ENCODE measurements at regions not wholly inside any gene's neighbourhood (a gene's known extent, or its start where the extent isn't known, plus 50 kb on each side); places are given as distances from the start of the nearest gene placed in this dataset.

DNA sequence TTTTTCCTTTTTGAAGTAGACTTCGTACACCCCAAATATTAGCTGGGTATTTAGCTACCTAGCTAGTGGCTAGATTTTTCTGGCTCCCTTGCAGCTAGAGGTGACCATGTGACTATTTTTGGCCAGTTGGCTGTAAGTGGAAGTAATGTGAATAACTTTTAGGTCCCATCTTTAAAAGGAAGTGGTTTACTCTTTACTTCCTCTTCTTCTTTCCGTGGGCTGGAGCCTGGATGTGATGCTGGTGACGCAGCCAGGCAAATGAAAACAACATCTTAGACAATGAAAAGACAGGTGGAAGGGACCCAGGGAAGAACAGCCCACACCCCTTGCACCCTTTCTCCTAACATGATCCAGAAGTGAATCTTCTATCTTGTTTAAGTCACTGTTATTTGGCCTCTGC lies 245.5 kb downstream of the ATP23 start:
- DNase-seq (ENCODE audit: low read depth, low spot score), result no peak

DNA sequence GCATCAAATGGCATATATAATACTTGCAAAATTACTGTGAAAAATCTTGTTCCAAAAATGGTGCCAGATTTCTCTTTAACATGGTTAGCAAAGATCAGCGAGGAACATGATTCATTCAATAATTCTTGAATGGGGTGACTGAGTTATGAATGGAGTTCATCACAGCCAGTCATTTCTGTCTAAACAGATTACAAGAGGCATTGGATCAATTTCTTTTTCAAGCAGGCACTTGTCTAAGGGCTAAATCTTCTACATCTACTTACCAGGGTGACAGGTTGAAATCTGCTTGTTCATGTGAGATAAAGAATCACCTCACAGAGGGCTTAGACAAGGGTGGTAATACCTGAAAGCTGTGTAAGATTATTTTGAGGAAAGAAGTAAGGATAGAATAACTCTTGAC lies 247.7 kb downstream of the ATP23 start:
- no peak for DNase-seq (ENCODE audit: low read depth, low spot score)

- DNase-seq (ENCODE audit: low read depth, low spot score), result no peak
Observed at GRCh38 chr12:58189893-58190292, 248.5 kb downstream of the ATP23 start.

DNA sequence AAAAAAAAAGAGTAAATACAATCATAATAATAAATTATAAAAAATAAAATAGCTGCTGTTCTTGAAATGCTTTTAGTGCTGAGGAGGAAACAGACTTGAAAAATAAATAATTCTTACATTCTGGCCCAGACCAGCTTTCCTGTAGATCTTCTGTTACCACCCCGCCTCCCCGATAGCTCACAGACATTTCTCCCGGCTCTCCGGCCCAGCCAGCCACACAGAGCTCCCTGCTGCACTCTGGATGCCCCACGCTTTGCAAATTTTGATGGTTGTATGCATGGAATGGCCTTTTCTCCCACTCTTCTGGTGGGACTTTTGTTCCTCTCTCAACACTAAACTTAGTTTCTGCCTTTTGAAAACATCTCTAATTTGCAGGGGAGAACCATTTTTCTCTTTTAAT lies 249.3 kb downstream of the ATP23 start:
- DNase-seq (ENCODE audit: low read depth, low spot score), result no peak

DNA sequence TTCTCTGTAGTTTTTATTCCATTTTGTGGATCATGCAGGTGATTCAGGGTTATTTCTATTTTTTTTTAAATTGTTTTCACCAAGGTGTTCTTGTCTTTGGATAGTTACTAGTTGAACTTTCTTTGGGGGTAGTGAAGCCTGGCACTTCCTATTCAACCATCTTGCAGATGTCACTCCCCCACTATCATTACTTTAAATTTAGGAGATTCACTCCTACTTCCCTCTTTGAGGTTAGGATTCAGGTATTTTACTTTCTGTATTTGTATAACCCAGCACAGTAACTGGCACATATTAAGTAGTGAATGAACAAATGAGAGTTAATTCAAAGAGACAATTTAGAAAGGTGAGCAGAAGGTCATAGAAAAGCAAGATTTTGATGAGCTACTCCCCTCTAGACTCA lies 255.6 kb downstream of the ATP23 start:
- no peak for DNase-seq (ENCODE audit: low read depth, low spot score)

GRCh38 chr12:58202933-58203718 lies 261.8 kb downstream of the ATP23 start:
- peak; percentile 56 for DNase-seq (ENCODE audit: low read depth, low spot score)

GRCh38 chr12:58204071-58204470 lies 262.7 kb downstream of the ATP23 start:
- peak; percentile 35 for DNase-seq (ENCODE audit: low read depth, low spot score)

DNA sequence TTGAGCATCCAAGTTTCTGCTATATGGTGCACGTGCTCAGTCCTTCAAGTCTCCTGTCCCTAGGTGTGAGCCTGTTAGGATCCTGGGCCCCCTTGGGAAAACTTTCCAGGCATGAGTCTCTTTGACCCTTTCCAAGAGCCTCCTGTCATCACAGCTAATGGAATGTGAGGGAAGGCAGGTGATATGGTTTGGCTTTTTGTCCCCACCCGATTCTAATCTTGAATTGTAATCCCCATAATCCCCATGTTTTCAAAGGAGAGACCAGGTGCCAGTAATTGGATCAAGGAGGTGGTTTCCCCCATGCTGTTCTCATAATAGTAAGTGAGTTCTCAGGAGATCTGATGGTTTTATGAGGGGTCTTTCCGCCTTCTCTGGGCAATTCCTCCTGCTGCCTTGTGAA lies 265.5 kb downstream of the ATP23 start:
- DNase-seq (ENCODE audit: low read depth, low spot score), result no peak

- DNase-seq (ENCODE audit: low read depth, low spot score), result no peak
Observed at GRCh38 chr12:58211211-58211610, 269.8 kb downstream of the ATP23 start.

GRCh38 chr12:58217130-58217529 lies 275.8 kb downstream of the ATP23 start:
- no peak for DNase-seq (ENCODE audit: low read depth, low spot score)

DNA sequence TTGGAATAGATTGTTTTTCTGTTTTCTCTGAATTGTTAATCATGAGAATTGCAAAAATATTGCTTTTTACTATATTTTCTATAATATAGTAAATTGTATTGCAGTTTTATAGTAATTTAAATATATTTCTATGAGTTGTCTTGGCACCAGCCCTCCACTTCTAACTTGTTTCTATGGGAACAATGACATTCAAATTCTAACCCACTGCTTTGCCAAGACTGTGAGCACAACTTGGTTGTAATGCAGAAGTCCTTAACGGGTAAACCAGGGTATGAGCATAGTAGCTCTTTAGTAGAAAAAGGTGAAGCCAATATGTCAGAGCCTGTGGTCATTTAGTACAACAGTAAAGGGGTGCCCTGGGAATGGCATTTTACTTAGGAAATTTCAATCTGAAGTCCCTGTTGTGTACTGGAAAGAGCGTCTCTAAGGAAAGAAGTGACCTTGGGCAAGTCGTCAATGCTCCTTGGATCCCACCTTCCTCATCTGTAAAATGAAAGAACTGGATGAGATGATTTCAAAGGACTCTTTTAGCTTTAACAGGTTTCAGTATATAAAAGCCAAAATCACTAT lies 283.3 kb downstream of the ATP23 start:
- DNase-seq (ENCODE audit: low read depth, low spot score), result no peak

GRCh38 chr12:58225203-58225877 lies 284.0 kb downstream of the ATP23 start:
- peak; percentile 57 for DNase-seq (ENCODE audit: low read depth, low spot score)

DNA sequence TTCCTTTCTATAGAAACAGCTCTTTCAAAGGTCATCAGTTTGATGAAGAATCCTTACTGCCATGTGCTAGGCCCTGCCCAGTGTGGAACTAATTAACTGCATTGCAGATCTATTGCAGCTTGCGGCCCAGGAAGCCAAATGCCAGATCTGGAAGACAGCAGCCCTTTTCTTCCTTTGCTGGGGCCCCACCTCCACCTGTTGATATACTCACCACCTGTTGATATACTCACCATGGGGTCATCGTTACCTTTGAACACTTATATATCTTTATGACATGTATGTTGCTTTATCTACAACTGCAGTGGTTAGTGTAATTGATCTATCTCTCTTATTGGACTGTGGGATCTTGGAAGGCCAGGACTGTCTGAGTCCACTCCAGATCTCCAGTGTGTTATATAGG lies 292.5 kb downstream of the ATP23 start:
- no peak for DNase-seq (ENCODE audit: low read depth, low spot score)

DNA sequence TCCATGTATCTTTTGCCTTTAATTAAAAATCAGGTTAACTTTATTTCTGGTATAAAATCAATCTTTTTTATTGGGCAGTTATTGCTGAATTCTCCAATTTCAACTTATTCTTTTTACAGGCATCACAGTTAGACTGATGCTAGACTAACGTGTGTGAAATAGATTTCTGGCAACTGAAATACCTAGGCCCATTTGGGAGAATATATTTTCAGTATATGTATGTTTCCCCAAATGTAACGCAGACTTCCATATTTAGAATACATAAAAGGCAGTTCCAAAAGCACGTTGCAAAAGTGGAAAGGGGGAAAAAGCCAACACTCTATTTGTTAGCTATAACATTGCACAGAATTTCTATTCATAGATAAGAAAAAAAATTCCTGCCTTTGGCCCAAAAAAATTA lies 297.0 kb downstream of the ATP23 start:
- no peak for DNase-seq (ENCODE audit: low read depth, low spot score)

DNA sequence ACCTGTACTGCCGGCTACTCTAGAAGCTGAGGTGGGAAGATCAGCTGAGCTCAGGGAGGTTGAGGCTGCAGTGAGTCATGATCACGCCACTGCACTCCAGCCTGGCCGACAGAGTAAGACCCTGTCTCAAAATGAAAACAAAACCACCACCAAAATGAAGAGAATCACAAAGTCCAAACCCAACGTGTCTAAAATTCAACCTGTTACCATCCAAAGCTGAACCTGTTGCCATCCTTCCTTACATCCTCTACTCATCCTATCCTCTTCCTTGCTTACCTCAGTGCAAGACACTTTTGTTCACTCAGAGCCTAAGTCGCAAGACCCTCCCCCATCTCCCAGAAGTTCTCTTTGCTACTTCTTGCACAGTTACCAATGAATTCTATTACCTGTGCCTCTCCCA lies 299.7 kb downstream of the ATP23 start:
- no peak for DNase-seq (ENCODE audit: low read depth, low spot score)

DNA sequence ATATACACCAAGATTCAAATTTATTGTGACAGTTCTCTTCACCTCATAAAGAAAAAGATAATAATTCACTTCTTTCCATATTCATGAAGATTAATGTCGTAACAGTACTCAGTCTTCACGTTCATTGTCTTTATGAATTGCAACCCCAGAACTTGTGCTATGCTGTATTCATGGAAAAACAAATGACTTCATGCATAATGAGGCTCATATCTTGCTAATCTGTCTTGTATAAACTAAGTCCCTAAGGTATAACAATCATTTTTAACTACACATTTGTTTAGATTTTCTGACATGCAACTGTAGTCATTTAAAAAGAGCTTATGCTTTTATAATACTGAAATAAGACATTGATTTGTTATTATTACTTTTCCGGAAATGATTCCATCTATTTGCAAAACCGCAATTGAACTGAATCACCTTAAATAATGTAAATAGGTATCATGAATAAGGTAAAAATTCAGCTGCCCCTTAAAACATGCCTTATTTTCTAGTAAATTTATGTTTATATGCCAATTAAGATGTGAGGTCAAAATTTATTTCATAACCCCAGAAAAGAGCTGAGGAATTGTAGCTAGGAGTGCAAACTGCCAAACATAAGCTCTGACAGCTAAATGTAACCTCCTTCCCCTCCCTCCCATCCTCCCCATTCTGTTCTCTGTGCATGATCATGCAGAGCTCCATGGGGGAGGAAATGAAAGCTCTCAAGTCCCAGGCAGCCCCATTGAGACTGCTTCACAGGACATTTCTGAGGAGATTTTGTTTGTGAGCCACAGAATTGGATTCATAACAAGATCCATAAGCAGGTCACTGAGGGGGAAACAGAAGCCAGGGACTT lies 301.6 kb downstream of the ATP23 start:
- DNase-seq (ENCODE audit: low read depth, low spot score), result no peak

DNA sequence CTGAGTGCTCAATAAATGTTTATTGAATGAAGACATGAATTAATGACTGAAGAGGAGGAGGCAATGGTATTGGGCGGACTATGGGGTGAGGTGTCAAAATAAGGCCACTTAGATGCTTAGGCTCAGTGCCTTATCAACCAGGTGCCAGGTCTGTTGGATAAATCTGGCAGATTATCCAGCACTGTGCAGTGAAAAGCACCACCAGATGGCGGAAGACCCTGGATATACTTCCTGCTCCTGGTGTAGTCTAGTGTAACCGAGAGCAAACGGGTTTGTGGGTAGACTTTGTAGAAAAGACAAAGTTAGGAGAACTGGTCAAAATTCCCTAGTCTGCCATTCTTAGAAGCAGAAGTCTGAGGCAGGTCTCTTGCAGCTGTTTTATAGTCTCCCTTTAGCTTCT lies 306.3 kb downstream of the ATP23 start:
- no peak for DNase-seq (ENCODE audit: low read depth, low spot score)

DNA sequence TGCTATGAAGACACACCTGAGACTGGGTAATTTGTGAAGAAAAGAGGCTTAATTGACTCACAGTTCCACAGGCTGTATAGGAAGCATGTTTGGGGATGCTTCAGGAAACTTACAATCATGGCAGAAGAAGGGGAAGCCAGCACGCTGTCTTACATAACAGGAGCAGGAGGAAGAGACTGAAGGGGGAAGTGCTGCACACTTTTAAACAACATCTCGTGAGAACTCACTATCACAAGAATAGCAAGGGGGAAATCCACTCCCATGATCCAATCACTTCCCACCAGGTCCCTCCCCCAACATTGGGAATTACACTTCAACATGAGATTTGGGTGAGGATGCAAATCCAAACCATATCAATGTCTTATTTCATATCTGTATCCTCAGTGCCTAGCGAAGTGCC lies 307.2 kb downstream of the ATP23 start:
- DNase-seq (ENCODE audit: low read depth, low spot score), result no peak

GRCh38 chr12:58249610-58250009 lies 308.2 kb downstream of the ATP23 start:
- DNase-seq (ENCODE audit: low read depth, low spot score), result peak; percentile 65

DNA sequence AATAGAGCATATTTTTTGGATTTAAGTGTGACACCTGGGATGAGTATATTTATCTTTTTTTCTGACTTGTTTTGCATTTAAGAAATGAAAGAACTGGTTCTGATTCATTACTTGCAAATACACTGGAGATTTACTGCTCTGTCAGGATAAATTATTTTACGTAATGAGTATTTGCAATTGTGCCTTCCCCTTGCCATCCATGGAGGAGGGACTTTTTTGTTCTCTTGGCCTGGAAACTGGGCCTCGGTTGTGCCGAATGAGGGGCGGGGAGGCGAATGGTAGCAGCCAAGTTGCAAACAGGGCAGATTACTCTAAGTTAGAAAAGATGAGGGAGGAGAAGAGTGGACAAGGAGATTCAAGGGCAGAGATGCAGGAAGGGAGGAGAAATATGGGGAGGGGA lies 308.7 kb downstream of the ATP23 start:
- no peak for DNase-seq (ENCODE audit: low read depth, low spot score)

- no peak for DNase-seq (ENCODE audit: low read depth, low spot score)
Observed at GRCh38 chr12:58252914-58253313, 311.5 kb downstream of the ATP23 start.

- DNase-seq (ENCODE audit: low read depth, low spot score), result peak; percentile 24
Observed at GRCh38 chr12:58253663-58254062, 312.3 kb downstream of the ATP23 start.
